CD4-positive, alpha-beta T cell (primary cell): ENCODE measurements at regions not wholly inside any gene's neighbourhood (a gene's known extent, or its start where the extent isn't known, plus 50 kb on each side); places are given as distances from the start of the nearest gene placed in this dataset.
"Not testable (repeated sequence)": the region's sequence is repeated elsewhere in the genome, so short reads cannot be mapped to it uniquely, and the experiment has no call there.

Experiments used
- ATAC-seq: fragments of 200-7000 bp; cut with Tn5 transposase; one replicate; pipeline ENCODE4 v1.10.0; 2022; ENCODE audit warnings: mild to moderate bottlenecking; ENCODE audit not compliant: poor library complexity
- CTCF ChIA-PET: fragments of 350-600 bp; sonication (Branson Sonifier 250); formaldehyde crosslinking; loops from one replicate; lab custom pipeline; 2021; ENCODE audit warnings: antibody characterized with exemption, inconsistent platforms; lab: Charles Lee
- POLR2A ChIA-PET: fragments of 350-600 bp; sonication (Branson Sonifier 250); formaldehyde crosslinking; loops from one replicate; lab custom pipeline; 2021; ENCODE audit warnings: antibody characterized with exemption, inconsistent platforms; lab: Charles Lee
- DNase-seq, 14 experiments: peaks; one replicate each; pipeline ENCODE4 v3.0.0-alpha.2; 2013 to 2020; ENCODE audit warnings: mixed read lengths in 2 of 14
- H3K27ac ChIP-seq, 2 donors: one replicate each; pipeline versions ENCODE4 v1.5.1 to v1.7.0; 2013; ENCODE audit warnings: low read length in 2 of 2, low read depth in 1 of 2, mild to moderate bottlenecking in 1 of 2
- H3K27me3 ChIP-seq, 2 experiments: 1 replicate in 1 of 2; 2 replicates in 1 of 2; pipeline versions ENCODE4 v1.6.1 to v1.7.0; 2013; ENCODE audit warnings: low read length in 2 of 2, control low read depth in 1 of 2, mild to moderate bottlenecking in 1 of 2, moderate library complexity in 1 of 2; ENCODE audit not compliant: insufficient read depth in 2 of 2, control insufficient read depth in 1 of 2
- H3K36me3 ChIP-seq: one replicate; pipeline ENCODE4 v1.6.1; 2013; ENCODE audit warnings: low read length, control low read depth; ENCODE audit not compliant: insufficient read depth
- H3K4me1 ChIP-seq: one replicate; pipeline ENCODE4 v1.6.1; 2013; ENCODE audit warnings: low read length, control low read depth; ENCODE audit not compliant: insufficient read depth
- H3K4me3 ChIP-seq: one replicate; pipeline ENCODE4 v1.5.1; 2013; ENCODE audit warnings: mild to moderate bottlenecking, low read length, moderate library complexity
- H3K9me3 ChIP-seq, 2 experiments: 1 replicate in 1 of 2; 2 replicates in 1 of 2; pipeline versions ENCODE4 v1.6.1 to v1.7.0; 2013; ENCODE audit warnings: low read length in 2 of 2, mild to moderate bottlenecking in 2 of 2, control low read depth in 1 of 2, moderate library complexity in 1 of 2; ENCODE audit not compliant: control insufficient read depth in 1 of 2, insufficient read depth in 1 of 2
- H3K27ac Mint-ChIP-seq: one replicate; pipeline ENCODE4 v1.8.0; 2020; ENCODE audit warnings: mixed read lengths
- H3K27me3 Mint-ChIP-seq: one replicate; pipeline ENCODE4 v1.8.0; 2021; ENCODE audit warnings: mixed read lengths
- H3K36me3 Mint-ChIP-seq: one replicate; pipeline ENCODE4 v1.8.0; 2021; ENCODE audit warnings: low read depth, mixed read lengths
- H3K4me1 Mint-ChIP-seq: one replicate; pipeline ENCODE4 v1.8.0; 2021; ENCODE audit warnings: low read depth, mixed read lengths
- H3K4me3 Mint-ChIP-seq: one replicate; pipeline ENCODE4 v1.8.0; 2020; ENCODE audit warnings: mild to moderate bottlenecking, mixed read lengths
- H3K9me3 Mint-ChIP-seq: one replicate; pipeline ENCODE4 v1.8.0; 2020; ENCODE audit warnings: mixed read lengths
- intact Hi-C, 2 experiments: fragments of 100-400 bp; cut with DNase I in 1 of 2; cut with micrococcal nuclease in 1 of 2; formaldehyde crosslinking; loops; one replicate each; pipeline versions ENCODE4 v1.15.1 to v1.9.0; 2023 to 2025; cut with DNase I, micrococcal nuclease
- TF ChIP-seq, protein P1 (sequence below): fragments of 200-600 bp; IDR thresholded peaks from one replicate; pipeline ENCODE4 v1.8.0; 2022; ENCODE audit warnings: antibody characterized with exemption, mild to moderate bottlenecking

DNA sequence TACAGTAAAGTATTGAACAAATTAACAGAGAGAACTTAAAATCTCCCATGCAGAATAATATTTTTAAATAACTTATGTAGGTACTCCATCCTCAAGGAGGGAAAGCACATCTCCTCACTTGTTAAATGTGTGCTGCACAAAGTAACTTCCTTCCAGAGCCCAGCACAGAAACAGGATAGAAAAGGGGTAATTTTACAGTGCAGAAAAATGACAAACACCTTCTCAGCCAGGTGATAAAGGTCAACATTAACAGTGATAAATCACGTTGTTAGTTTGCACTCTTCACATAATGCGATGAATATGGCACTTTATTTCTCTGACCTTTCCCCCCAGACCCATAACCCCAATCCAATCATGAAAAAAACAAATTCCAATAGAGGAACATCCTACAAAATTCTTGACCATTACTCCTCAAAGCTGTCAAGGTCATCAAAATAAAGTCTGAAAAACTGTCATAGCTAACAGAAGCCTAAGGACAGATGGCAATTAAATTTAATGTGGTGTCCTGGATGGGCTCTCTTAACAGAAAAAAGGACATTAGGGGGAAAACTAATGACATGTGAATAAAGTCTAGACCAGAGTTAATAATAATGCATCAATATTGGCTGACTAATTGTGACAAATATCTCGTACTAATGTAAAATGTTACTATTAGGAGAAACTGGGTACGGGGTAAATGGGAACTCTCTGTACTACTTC is 547.4 kb upstream of the AGA start:
- DNase-seq (no peak), ATAC-seq (no peak)
- no peaks in the 10 kb centered on the region for H3K9me3 ChIP-seq
- H3K4me3 ChIP-seq: no peak overlapping the region
- intact Hi-C loops: no loop called here
- no peak overlapping the region for H3K4me3 Mint-ChIP-seq
- no peaks in the 10 kb centered on the region for H3K36me3 ChIP-seq
- no peaks in the 10 kb centered on the region for H3K27me3 ChIP-seq
- H3K27ac ChIP-seq: no peak overlapping the region
- H3K9me3 Mint-ChIP-seq: no peaks in the 10 kb centered on the region
- no peaks in the 10 kb centered on the region for H3K36me3 Mint-ChIP-seq
- H3K4me1 ChIP-seq: no peaks in the 10 kb centered on the region
- no peaks in the 10 kb centered on the region for H3K27me3 Mint-ChIP-seq
- TF ChIP-seq, protein P1, sequence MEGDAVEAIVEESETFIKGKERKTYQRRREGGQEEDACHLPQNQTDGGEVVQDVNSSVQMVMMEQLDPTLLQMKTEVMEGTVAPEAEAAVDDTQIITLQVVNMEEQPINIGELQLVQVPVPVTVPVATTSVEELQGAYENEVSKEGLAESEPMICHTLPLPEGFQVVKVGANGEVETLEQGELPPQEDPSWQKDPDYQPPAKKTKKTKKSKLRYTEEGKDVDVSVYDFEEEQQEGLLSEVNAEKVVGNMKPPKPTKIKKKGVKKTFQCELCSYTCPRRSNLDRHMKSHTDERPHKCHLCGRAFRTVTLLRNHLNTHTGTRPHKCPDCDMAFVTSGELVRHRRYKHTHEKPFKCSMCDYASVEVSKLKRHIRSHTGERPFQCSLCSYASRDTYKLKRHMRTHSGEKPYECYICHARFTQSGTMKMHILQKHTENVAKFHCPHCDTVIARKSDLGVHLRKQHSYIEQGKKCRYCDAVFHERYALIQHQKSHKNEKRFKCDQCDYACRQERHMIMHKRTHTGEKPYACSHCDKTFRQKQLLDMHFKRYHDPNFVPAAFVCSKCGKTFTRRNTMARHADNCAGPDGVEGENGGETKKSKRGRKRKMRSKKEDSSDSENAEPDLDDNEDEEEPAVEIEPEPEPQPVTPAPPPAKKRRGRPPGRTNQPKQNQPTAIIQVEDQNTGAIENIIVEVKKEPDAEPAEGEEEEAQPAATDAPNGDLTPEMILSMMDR: no peak
- no peak overlapping the region for H3K27ac Mint-ChIP-seq
- H3K4me1 Mint-ChIP-seq: no peaks in the 10 kb centered on the region
- CTCF ChIA-PET: no interaction called here
- POLR2A ChIA-PET: no interaction called here

DNA sequence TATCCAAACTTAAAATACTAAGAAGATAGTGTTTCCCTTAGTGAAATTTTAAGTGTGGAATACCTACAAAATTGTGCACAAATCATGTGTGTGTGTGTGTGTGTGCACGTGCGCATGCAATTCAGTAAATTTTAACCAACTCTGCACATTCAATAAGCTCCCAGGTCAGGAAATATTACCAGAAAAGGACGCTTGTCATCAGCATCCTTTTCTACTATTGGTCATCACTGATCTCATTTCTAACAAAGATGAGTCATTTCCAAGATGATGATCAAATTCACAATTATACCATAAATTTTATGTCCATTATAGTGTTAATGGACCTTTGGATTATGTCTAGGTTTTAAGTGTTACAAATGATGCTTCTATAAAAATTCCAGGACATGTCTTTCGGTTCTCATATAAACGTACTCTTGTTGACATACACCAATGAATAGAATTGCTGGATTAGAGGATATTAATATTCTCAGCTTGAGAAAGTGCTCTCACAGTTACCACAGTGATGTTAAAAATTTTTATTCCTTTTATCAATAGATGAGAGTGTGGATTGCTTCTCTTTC is 560.9 kb upstream of the AGA start:
- H3K4me1 ChIP-seq: no peaks in the 10 kb centered on the region
- H3K27ac ChIP-seq: no peak overlapping the region
- Mint-ChIP-seq H3K27ac (no peak overlapping the region), H3K9me3 (peaks cover 9% of the 10 kb centered on the region), H3K4me1 (no peaks in the 10 kb centered on the region), H3K36me3 (no peaks in the 10 kb centered on the region), H3K27me3 (no peaks in the 10 kb centered on the region), H3K4me3 (no peak overlapping the region)
- intact Hi-C loops: no loop called here
- peaks cover 0 to 4% of the 10 kb centered on the region in 2 experiments for H3K9me3 ChIP-seq
- CTCF ChIA-PET: no interaction called here
- H3K36me3 ChIP-seq: no peaks in the 10 kb centered on the region
- no peak for ATAC-seq
- no peak for DNase-seq
- H3K4me3 ChIP-seq: no peak overlapping the region
- POLR2A ChIA-PET: no interaction called here
- TF ChIP-seq, protein P1: no peak
- no peaks in the 10 kb centered on the region for H3K27me3 ChIP-seq

DNA sequence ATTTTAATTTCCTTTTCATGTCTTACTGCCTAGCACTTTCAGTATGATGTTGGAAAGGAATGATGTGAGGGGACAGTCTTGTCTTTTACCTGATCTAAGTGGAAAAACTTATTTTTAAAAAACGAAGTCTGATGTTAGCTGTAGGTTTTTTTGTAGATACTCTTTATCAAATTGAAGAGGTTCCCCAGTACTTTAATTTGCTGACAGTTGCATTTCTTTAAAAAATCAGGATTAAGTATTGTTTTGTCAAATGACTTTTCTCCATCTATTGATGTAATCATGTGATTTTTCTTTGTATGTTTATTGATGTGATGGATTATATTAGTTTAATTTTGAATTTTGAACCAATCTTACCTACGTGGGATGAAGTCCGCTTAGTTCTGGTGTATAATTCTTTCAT is 568.4 kb upstream of the AGA start:
- Mint-ChIP-seq H3K9me3 (peaks cover 9% of the 10 kb centered on the region), H3K27me3 (no peaks in the 10 kb centered on the region), H3K36me3 (no peaks in the 10 kb centered on the region), H3K4me3 (no peak overlapping the region), H3K27ac (no peak overlapping the region), H3K4me1 (no peaks in the 10 kb centered on the region)
- ChIA-PET POLR2A (no interaction called here), CTCF (no interaction called here)
- intact Hi-C loops: no loop called here
- Histone ChIP-seq H3K27ac (no peak overlapping the region), H3K9me3 (no peaks in the 10 kb centered on the region), H3K4me3 (no peak overlapping the region), H3K4me1 (no peaks in the 10 kb centered on the region), H3K36me3 (no peaks in the 10 kb centered on the region), H3K27me3 (no peaks in the 10 kb centered on the region)
- TF ChIP-seq, protein P1: no peak
- no peak for DNase-seq
- ATAC-seq: no peak

DNA sequence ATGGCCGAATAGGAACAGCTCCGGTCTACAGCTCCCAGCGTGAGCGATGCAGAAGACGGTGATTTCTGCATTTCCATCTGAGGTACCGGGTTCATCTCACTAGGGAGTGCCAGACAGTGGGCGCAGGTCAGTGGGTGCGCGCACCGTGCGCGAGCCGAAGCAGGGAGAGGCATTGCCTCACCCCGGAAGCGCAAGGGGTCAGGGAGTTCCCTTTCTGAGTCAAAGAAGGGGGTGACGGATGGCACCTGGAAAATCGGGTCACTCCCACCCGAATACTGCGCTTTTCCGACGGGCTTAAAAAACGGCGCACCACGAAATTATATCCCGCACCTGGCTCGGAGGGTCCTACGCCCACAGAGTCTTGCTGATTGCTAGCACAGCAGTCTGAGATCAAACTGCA is 572.8 kb upstream of the AGA start:
- H3K4me3 ChIP-seq, DNase-seq, H3K4me1 ChIP-seq, H3K36me3 Mint-ChIP-seq, intact Hi-C loops, H3K4me1 Mint-ChIP-seq, H3K9me3 Mint-ChIP-seq, H3K27me3 Mint-ChIP-seq, POLR2A ChIA-PET, H3K9me3 ChIP-seq, H3K27ac Mint-ChIP-seq, H3K4me3 Mint-ChIP-seq, CTCF ChIA-PET, ATAC-seq, H3K36me3 ChIP-seq, H3K27ac ChIP-seq, H3K27me3 ChIP-seq: not testable (repeated sequence)
